ENCODE measurements at regions not wholly inside any gene's neighbourhood (a gene's known extent, or its start where the extent isn't known, plus 50 kb on each side); places are given as distances from the start of the nearest gene placed in this dataset.

GRCh38 chr19:20334760-20335159 lies 167.7 kb downstream of the ZNF486 start:
- Histone ChIP-seq H3K4me1 (no peaks in the 10 kb centered on the region), H3K27ac (no peak overlapping the region), H3K4me3 (no peak overlapping the region), H3K27me3 (no peaks in the 10 kb centered on the region), H3K9me3 (no peaks in the 10 kb centered on the region), H3K36me3 (no peaks in the 10 kb centered on the region)
- TF ChIP-seq POLR2AphosphoS5 (IDR thresholded peaks at IDR 0.05), result no peak
- TF ChIP-seq CTCF (IDR thresholded peaks at IDR 0.05), result no peak
- no peak for TF ChIP-seq POLR2A (IDR thresholded peaks at IDR 0.05)
- no peak for TF ChIP-seq EP300 (IDR thresholded peaks at IDR 0.05)
- intact Hi-C loops (cut with DNase I; ENCODE audit: low total_unique reads), result no loop called here
- DNase-seq, result no peak
- WGBS, 5 donors, result 68 to 86% (median 77%) methylated on average over 3 of the region's 3 CpGs

- TF ChIP-seq POLR2A (IDR thresholded peaks at IDR 0.05), result no peak
- TF ChIP-seq POLR2AphosphoS5 (IDR thresholded peaks at IDR 0.05), result no peak
- no peak for TF ChIP-seq EP300 (IDR thresholded peaks at IDR 0.05)
- no peak for TF ChIP-seq CTCF (IDR thresholded peaks at IDR 0.05)
- Histone ChIP-seq H3K4me1 (no peaks in the 10 kb centered on the region), H3K36me3 (no peaks in the 10 kb centered on the region), H3K4me3 (no peak overlapping the region), H3K27me3 (no peaks in the 10 kb centered on the region), H3K27ac (no peak overlapping the region), H3K9me3 (no peaks in the 10 kb centered on the region)
- 51 to 95% (median 89%) methylated on average over 1 of the region's 1 CpG for WGBS, 5 donors
- DNase-seq, result no peak
- intact Hi-C loops (cut with DNase I; ENCODE audit: low total_unique reads), result no loop called here
Observed at GRCh38 chr19:20333508-20333907, 166.5 kb downstream of the ZNF486 start.

GRCh38 chr19:20325151-20325550 lies 158.1 kb downstream of the ZNF486 start:
- intact Hi-C loops (cut with DNase I; ENCODE audit: low total_unique reads), result no loop called here
- no peak for DNase-seq
- H3K27ac ChIP-seq, result no peak overlapping the region
- no peak for TF ChIP-seq POLR2AphosphoS5 (IDR thresholded peaks at IDR 0.05)
- no peak for TF ChIP-seq EP300 (IDR thresholded peaks at IDR 0.05)
- no peak for TF ChIP-seq CTCF (IDR thresholded peaks at IDR 0.05)
- TF ChIP-seq POLR2A (IDR thresholded peaks at IDR 0.05), result no peak
- no peaks in the 10 kb centered on the region for H3K9me3 ChIP-seq
- peaks cover 0 to 19% (median 15%) of the 10 kb centered on the region in 4 donors for H3K4me1 ChIP-seq
- no peaks in the 10 kb centered on the region for H3K36me3 ChIP-seq
- no peak overlapping the region for H3K4me3 ChIP-seq
- H3K27me3 ChIP-seq, result no peaks in the 10 kb centered on the region

GRCh38 chr19:20321139-20321763 lies 154.2 kb downstream of the ZNF486 start:
- H3K4me3 ChIP-seq, result no peak overlapping the region
- DNase-seq, result no peak
- WGBS, 5 donors, result 33 to 55% (median 49%) methylated on average over 3 of the region's 3 CpGs
- peak overlapping the region; percentile 51 to 72 (median 66) for H3K27ac ChIP-seq
- no peaks in the 10 kb centered on the region for H3K9me3 ChIP-seq
- no peaks in the 10 kb centered on the region for H3K27me3 ChIP-seq
- TF ChIP-seq POLR2AphosphoS5 (IDR thresholded peaks at IDR 0.05) (no peak), EP300 (IDR thresholded peaks at IDR 0.05) (no peak), POLR2A (IDR thresholded peaks at IDR 0.05) (no peak), CTCF (IDR thresholded peaks at IDR 0.05) (no peak)
- intact Hi-C loops (cut with DNase I; ENCODE audit: low total_unique reads), result no loop called here
- peaks cover 9 to 37% (median 20%) of the 10 kb centered on the region in 4 donors for H3K4me1 ChIP-seq
- H3K36me3 ChIP-seq, result no peaks in the 10 kb centered on the region
